B cell (primary cell): ENCODE measurements at regions not wholly inside any gene's neighbourhood (a gene's known extent, or its start where the extent isn't known, plus 50 kb on each side); places are given as distances from the start of the nearest gene placed in this dataset.

Source experiments
- ATAC-seq: fragments of 200-7000 bp; cut with Tn5 transposase; one replicate; pipeline ENCODE4 v1.10.0; 2021; ENCODE audit warnings: low read depth, mild to moderate bottlenecking, moderate number of reproducible peaks, moderate library complexity
- CTCF ChIA-PET: fragments of 350-600 bp; sonication (Branson Sonifier 250); formaldehyde crosslinking; loops from one replicate; lab custom pipeline; 2021; ENCODE audit warnings: antibody characterized with exemption, inconsistent platforms; lab: Charles Lee
- POLR2A ChIA-PET: fragments of 350-600 bp; sonication (Branson Sonifier 250); formaldehyde crosslinking; loops from one replicate; lab custom pipeline; 2021; ENCODE audit warnings: antibody characterized with exemption; lab: Charles Lee
- DNase-seq: peaks from one replicate; pipeline ENCODE4 v3.0.0; 2013
- H2AFZ ChIP-seq: 2 replicates; pipeline ENCODE4 v1.6.1; 2012; ENCODE audit warnings: mild to moderate bottlenecking, low read depth, low read length; ENCODE audit not compliant: insufficient read depth, poor library complexity, severe bottlenecking
- H3K27ac ChIP-seq, 2 donors: 1 replicate in 1 of 2; 2 replicates in 1 of 2; pipeline ENCODE4 v1.5.1; 2012 to 2013; ENCODE audit warnings: low read length in 2 of 2, mild to moderate bottlenecking in 2 of 2, moderate library complexity in 1 of 2
- H3K27me3 ChIP-seq, 4 experiments: fragments of 200-600 bp in 1 of 4; sonication (generic) in 1 of 4; replicated peaks in 1 of 4; 1 replicate in 2 of 4; 2 replicates in 2 of 4; pipeline versions ENCODE4 v1.6.1 to v1.7.0; 2013 to 2016; ENCODE audit warnings: low read length in 3 of 4, mild to moderate bottlenecking in 2 of 4, mixed read lengths in 1 of 4, moderate library complexity in 1 of 4; ENCODE audit not compliant: insufficient read depth in 4 of 4, control insufficient read depth in 3 of 4; ENCODE audit errors: control extremely low read depth in 1 of 4
- H3K36me3 ChIP-seq, 2 experiments: replicated peaks in 1 of 2; 1 replicate in 1 of 2; 2 replicates in 1 of 2; pipeline versions ENCODE4 v1.6.1 to v1.7.1; 2013; ENCODE audit warnings: low read length in 1 of 2; ENCODE audit not compliant: insufficient read depth in 2 of 2, control insufficient read depth in 1 of 2; ENCODE audit errors: control extremely low read depth in 1 of 2, extremely low read depth in 1 of 2
- H3K4me1 ChIP-seq, 2 donors: fragments of 200-600 bp in 1 of 2; sonication (generic) in 1 of 2; 1 replicate in 1 of 2; 2 replicates in 1 of 2; pipeline versions ENCODE4 v1.5.1 to v1.6.1; 2013 to 2017; ENCODE audit warnings: low read length in 2 of 2; ENCODE audit not compliant: control insufficient read depth in 2 of 2, insufficient read depth in 2 of 2
- H3K4me2 ChIP-seq: replicated peaks from 2 replicates; pipeline ENCODE3; 2012; ENCODE audit warnings: mild to moderate bottlenecking, low read depth, low read length; ENCODE audit not compliant: poor library complexity, severe bottlenecking
- H3K4me3 ChIP-seq, 5 experiments: fragments of 200-600 bp in 1 of 5; sonication (generic) in 1 of 5; 1 replicate in 3 of 5; 2 replicates in 2 of 5; pipeline versions ENCODE4 v1.5.1 to v1.7.0; 2011 to 2016; ENCODE audit warnings: low read length in 4 of 5, mild to moderate bottlenecking in 4 of 5, low read depth in 2 of 5, control low read depth in 1 of 5, moderate library complexity in 1 of 5; ENCODE audit not compliant: insufficient read depth in 1 of 5; ENCODE audit errors: control extremely low read depth in 1 of 5, extremely low read depth in 1 of 5
- H3K79me2 ChIP-seq: fragments of 200-600 bp; sonication (generic); one replicate; pipeline ENCODE4 v1.6.0; 2016; ENCODE audit warnings: low read length; ENCODE audit not compliant: control insufficient read depth, insufficient read depth
- H3K9ac ChIP-seq: fragments of 200-600 bp; sonication (generic); 2 replicates; pipeline ENCODE4 v1.6.1; 2017; ENCODE audit warnings: mild to moderate bottlenecking, low read length, moderate library complexity
- H3K9me3 ChIP-seq, 3 donors: one replicate each; pipeline versions ENCODE4 v1.6.1 to v1.7.1; 2013; ENCODE audit warnings: low read length in 2 of 3; ENCODE audit not compliant: control insufficient read depth in 2 of 3, insufficient read depth in 1 of 3; ENCODE audit errors: control extremely low read depth in 1 of 3
- H4K20me1 ChIP-seq: 2 replicates; pipeline ENCODE4 v1.6.0; 2012; ENCODE audit warnings: mild to moderate bottlenecking, low read length; ENCODE audit not compliant: insufficient read depth, control insufficient read depth, poor library complexity, severe bottlenecking
- H3K27ac Mint-ChIP-seq: one replicate; pipeline ENCODE4 v1.8.0; 2021; ENCODE audit warnings: mixed read lengths
- H3K27me3 Mint-ChIP-seq: one replicate; pipeline ENCODE4 v1.8.0; 2021; ENCODE audit warnings: mixed read lengths
- H3K4me1 Mint-ChIP-seq: one replicate; pipeline ENCODE4 v1.8.0; 2021; ENCODE audit warnings: mixed read lengths
- H3K4me3 Mint-ChIP-seq: one replicate; pipeline ENCODE4 v1.8.0; 2021; ENCODE audit warnings: mixed read lengths
- H3K9me3 Mint-ChIP-seq: one replicate; pipeline ENCODE4 v1.8.0; 2022; ENCODE audit warnings: mixed read lengths; ENCODE audit not compliant: insufficient read depth
- CTCF ChIP-seq: fragments of 200-600 bp; IDR thresholded peaks from one replicate; pipeline ENCODE4 v1.8.0; 2022; ENCODE audit warnings: antibody characterized with exemption, mild to moderate bottlenecking
- EZH2 ChIP-seq: IDR thresholded peaks from 2 replicates; pipeline ENCODE4 v1.6.1; 2012; ENCODE audit warnings: borderline replicate concordance, low read depth, mild to moderate bottlenecking, moderate library complexity, low read length; ENCODE audit not compliant: insufficient read depth, poor library complexity, severe bottlenecking
- WGBS: methylation state at CpG from one replicate; pipeline ENCODE4 v1.1.5; 2013; ENCODE audit warnings: missing lambda C conversion rate; ENCODE audit not compliant: insufficient coverage; 5-methylcytosine and 5-hydroxymethylcytosine counted together
- intact Hi-C: fragments of 100-400 bp; cut with micrococcal nuclease; formaldehyde crosslinking; loops from one replicate; pipeline ENCODE4 v1.10.0; 2022

- ATAC-seq (no peak), DNase-seq (no peak)
- Mint-ChIP-seq H3K27me3 (no peaks in the 10 kb centered on the region), H3K27ac (no peak overlapping the region), H3K9me3 (no peaks in the 10 kb centered on the region), H3K4me1 (no peaks in the 10 kb centered on the region), H3K4me3 (no peak overlapping the region)
- Histone ChIP-seq H3K4me2 (no peak overlapping the region), H4K20me1 (no peaks in the 10 kb centered on the region), H3K9me3 (no peaks in the 10 kb centered on the region), H3K27ac (no peak overlapping the region), H3K36me3 (no peaks in the 10 kb centered on the region), H3K27me3 (no peaks in the 10 kb centered on the region), H3K4me1 (no peaks in the 10 kb centered on the region), H2AFZ (no peak overlapping the region), H3K9ac (no peak overlapping the region), H3K79me2 (no peaks in the 10 kb centered on the region), H3K4me3 (no peak overlapping the region)
- intact Hi-C loops, result no loop called here
- WGBS, result no CpG with 5 or more reads among the region's 1 CpG
- POLR2A ChIA-PET, result no interaction called here
- CTCF ChIA-PET, result no interaction called here
- no peak for TF ChIP-seq CTCF
- no peak for TF ChIP-seq EZH2
Observed at GRCh38 chr11:101726988-101727387, 143.2 kb upstream of the TRPC6 start.

- Histone ChIP-seq H3K4me3 (no peak overlapping the region), H3K36me3 (no peaks in the 10 kb centered on the region), H3K27me3 (no peaks in the 10 kb centered on the region), H3K27ac (no peak overlapping the region), H4K20me1 (no peaks in the 10 kb centered on the region), H2AFZ (no peak overlapping the region), H3K4me2 (no peak overlapping the region), H3K4me1 (no peaks in the 10 kb centered on the region), H3K79me2 (no peaks in the 10 kb centered on the region), H3K9me3 (no peaks in the 10 kb centered on the region), H3K9ac (no peak overlapping the region)
- CTCF ChIA-PET, result no interaction called here
- no CpG with 5 or more reads among the region's 1 CpG for WGBS
- DNase-seq, result no peak
- Mint-ChIP-seq H3K9me3 (no peaks in the 10 kb centered on the region), H3K4me3 (no peak overlapping the region), H3K4me1 (no peaks in the 10 kb centered on the region), H3K27ac (no peak overlapping the region), H3K27me3 (no peaks in the 10 kb centered on the region)
- TF ChIP-seq EZH2 (no peak), CTCF (no peak)
- intact Hi-C loops, result no loop called here
- POLR2A ChIA-PET, result no interaction called here
- no peak for ATAC-seq
Observed at GRCh38 chr11:101723371-101723770, 139.6 kb upstream of the TRPC6 start.
